Esophagus muscularis mucosa (tissue), 4 donors: ENCODE measurements at regions not wholly inside any gene's neighbourhood (a gene's known extent, or its start where the extent isn't known, plus 50 kb on each side); places are given as distances from the start of the nearest gene placed in this dataset.

Source experiments
- DNase-seq: peaks from one replicate; pipeline ENCODE4 v3.0.0-alpha.2; 2017; ENCODE audit errors: extremely low spot score
- H3K27ac ChIP-seq, 4 donors: fragments of 200-600 bp; sonication (generic); replicated peaks in 1 of 4; 1 replicate in 3 of 4; 2 replicates in 1 of 4; pipeline ENCODE4 v1.5.1; 2016 to 2019; ENCODE audit warnings: mild to moderate bottlenecking in 1 of 4
- H3K27me3 ChIP-seq, 4 donors: fragments of 200-600 bp; sonication (generic); one replicate each; pipeline versions ENCODE4 v1.5.1 to v1.6.0; 2016 to 2019
- H3K36me3 ChIP-seq, 4 donors: fragments of 200-600 bp; sonication (generic); one replicate each; pipeline ENCODE4 v1.5.1; 2016 to 2019
- H3K4me1 ChIP-seq, 4 donors: fragments of 200-600 bp; sonication (generic); one replicate each; pipeline ENCODE4 v1.5.1; 2016 to 2019
- H3K4me3 ChIP-seq, 4 donors: fragments of 200-600 bp; sonication (generic); 1 replicate in 2 of 4; 2 replicates in 2 of 4; pipeline ENCODE4 v1.5.1; 2016 to 2019; ENCODE audit warnings: mild to moderate bottlenecking in 4 of 4, moderate library complexity in 1 of 4
- H3K9me3 ChIP-seq, 4 donors: fragments of 200-600 bp; sonication (generic); 1 replicate in 3 of 4; 2 replicates in 1 of 4; pipeline ENCODE4 v1.5.1; 2016 to 2019
- CTCF ChIP-seq, 3 experiments: fragments of 200-600 bp in 2 of 3; fragments of 450-650 bp in 1 of 3; sonication (generic) in 2 of 3; IDR thresholded peaks; one replicate each; pipeline ENCODE4 v1.5.1; 2017 to 2019; ENCODE audit warnings: antibody characterized with exemption in 3 of 3, mild to moderate bottlenecking in 2 of 3, moderate library complexity in 1 of 3
- EP300 ChIP-seq: sonication (generic); formaldehyde crosslinking; IDR thresholded peaks from one replicate; pipeline ENCODE4 v1.6.1; 2017; ENCODE audit warnings: antibody characterized with exemption
- POLR2A ChIP-seq: fragments of 450-650 bp; IDR thresholded peaks from one replicate; pipeline ENCODE4 v1.6.1; 2017; ENCODE audit warnings: antibody characterized with exemption, moderate library complexity, mild to moderate bottlenecking, low read depth
- POLR2AphosphoS5 ChIP-seq, 2 donors: sonication (generic); formaldehyde crosslinking; IDR thresholded peaks; one replicate each; pipeline ENCODE4 v1.6.1; 2017; ENCODE audit warnings: antibody characterized with exemption in 2 of 2
- WGBS: methylation state at CpG from one replicate; pipeline ENCODE4 v1.1.5; 2018; 5-methylcytosine and 5-hydroxymethylcytosine counted together
- intact Hi-C: fragments of 100-400 bp; cut with DNase I; formaldehyde crosslinking; loops from one replicate; pipeline ENCODE4 v1.15.1; 2023

- H3K4me3 ChIP-seq: no peak overlapping the region
- H3K27ac ChIP-seq: peak overlapping the region in 1 of 4 donors; percentile 14
- no peaks in the 10 kb centered on the region for H3K36me3 ChIP-seq
- H3K9me3 ChIP-seq: no peaks in the 10 kb centered on the region
- DNase-seq: no peak
- TF ChIP-seq POLR2AphosphoS5 (IDR thresholded peaks at IDR 0.05): no peak
- no peak for TF ChIP-seq CTCF (IDR thresholded peaks at IDR 0.05)
- no peak for TF ChIP-seq POLR2A
- no peak for TF ChIP-seq EP300
- 62% methylated on average over 3 of the region's 3 CpGs for WGBS
- H3K27me3 ChIP-seq: no peaks in the 10 kb centered on the region
- peaks cover 3 to 12% (median 8%) of the 10 kb centered on the region in 4 donors for H3K4me1 ChIP-seq
- intact Hi-C loops: no loop called here
Measured at GRCh38 chr13:109652531-109652930, 133.9 kb downstream of the IRS2 start.

- 49% methylated on average over 6 of the region's 6 CpGs for WGBS
- no peak for DNase-seq
- no peak for TF ChIP-seq POLR2AphosphoS5 (IDR thresholded peaks at IDR 0.05)
- Histone ChIP-seq H3K4me3 (no peak overlapping the region), H3K9me3 (no peaks in the 10 kb centered on the region), H3K27me3 (no peaks in the 10 kb centered on the region), H3K36me3 (no peaks in the 10 kb centered on the region), H3K27ac (peak overlapping the region in 1 of 4 donors; percentile 14), H3K4me1 (peaks cover 3 to 12% (median 8%) of the 10 kb centered on the region in 4 donors)
- intact Hi-C loops: no loop called here
Measured at GRCh38 chr13:109651854-109652253, 134.5 kb downstream of the IRS2 start.

- Histone ChIP-seq H3K4me1 (peaks cover 3 to 12% (median 8%) of the 10 kb centered on the region in 4 donors), H3K4me3 (no peak overlapping the region), H3K9me3 (no peaks in the 10 kb centered on the region), H3K27me3 (no peaks in the 10 kb centered on the region), H3K36me3 (no peaks in the 10 kb centered on the region), H3K27ac (peak overlapping the region in 1 of 4 donors; percentile 14)
- 95% methylated on average over 5 of the region's 5 CpGs for WGBS
- DNase-seq: no peak
- TF ChIP-seq POLR2A: no peak
- no peak for TF ChIP-seq CTCF (IDR thresholded peaks at IDR 0.05)
- TF ChIP-seq POLR2AphosphoS5 (IDR thresholded peaks at IDR 0.05): no peak
- TF ChIP-seq EP300: no peak
- intact Hi-C loops: no loop called here
Measured at GRCh38 chr13:109651311-109651710, 135.1 kb downstream of the IRS2 start.

- TF ChIP-seq EP300: no peak
- TF ChIP-seq POLR2AphosphoS5 (IDR thresholded peaks at IDR 0.05): no peak
- TF ChIP-seq CTCF (IDR thresholded peaks at IDR 0.05): no peak
- no peak for TF ChIP-seq POLR2A
- Histone ChIP-seq H3K27ac (no peak overlapping the region), H3K27me3 (no peaks in the 10 kb centered on the region), H3K36me3 (no peaks in the 10 kb centered on the region), H3K4me3 (no peak overlapping the region), H3K4me1 (peaks cover 3 to 11% (median 7%) of the 10 kb centered on the region in 4 donors), H3K9me3 (no peaks in the 10 kb centered on the region)
- 89% methylated on average over 3 of the region's 3 CpGs for WGBS
- intact Hi-C loops: no loop called here
- no peak for DNase-seq
Measured at GRCh38 chr13:109650861-109651260, 135.5 kb downstream of the IRS2 start.

GRCh38 chr13:109649713-109650112 is 136.7 kb downstream of the IRS2 start:
- peaks cover 0 to 11% (median 1%) of the 10 kb centered on the region in 4 donors for H3K4me1 ChIP-seq
- WGBS: 92% methylated on average over 3 of the region's 3 CpGs
- H3K27me3 ChIP-seq: no peaks in the 10 kb centered on the region
- H3K9me3 ChIP-seq: no peaks in the 10 kb centered on the region
- H3K36me3 ChIP-seq: no peaks in the 10 kb centered on the region
- TF ChIP-seq EP300 (no peak), POLR2A (no peak), POLR2AphosphoS5 (IDR thresholded peaks at IDR 0.05) (no peak), CTCF (IDR thresholded peaks at IDR 0.05) (no peak)
- no peak overlapping the region for H3K4me3 ChIP-seq
- intact Hi-C loops: no loop called here
- no peak overlapping the region for H3K27ac ChIP-seq
- DNase-seq: no peak
